ENCODE measurements at regions not wholly inside any gene's neighbourhood (a gene's known extent, or its start where the extent isn't known, plus 50 kb on each side); places are given as distances from the start of the nearest gene placed in this dataset.

- intact Hi-C loops (cut with DNase I), result no loop called here
- no peaks in the 10 kb centered on the region for H3K9me3 ChIP-seq
- no peaks in the 10 kb centered on the region for H3K4me1 ChIP-seq
- no peaks in the 10 kb centered on the region for H3K36me3 ChIP-seq
- TF ChIP-seq CTCF (IDR thresholded peaks at IDR 0.05), result no peak
- no peak for DNase-seq (ENCODE audit: low spot score in 2 of 2)
- H3K4me3 ChIP-seq, result no peak overlapping the region
- no peaks in the 10 kb centered on the region for H3K27me3 ChIP-seq
- no peak overlapping the region for H3K27ac ChIP-seq
Measured at GRCh38 chr17:62193249-62193648, 128.2 kb upstream of the MED13 start.

DNA sequence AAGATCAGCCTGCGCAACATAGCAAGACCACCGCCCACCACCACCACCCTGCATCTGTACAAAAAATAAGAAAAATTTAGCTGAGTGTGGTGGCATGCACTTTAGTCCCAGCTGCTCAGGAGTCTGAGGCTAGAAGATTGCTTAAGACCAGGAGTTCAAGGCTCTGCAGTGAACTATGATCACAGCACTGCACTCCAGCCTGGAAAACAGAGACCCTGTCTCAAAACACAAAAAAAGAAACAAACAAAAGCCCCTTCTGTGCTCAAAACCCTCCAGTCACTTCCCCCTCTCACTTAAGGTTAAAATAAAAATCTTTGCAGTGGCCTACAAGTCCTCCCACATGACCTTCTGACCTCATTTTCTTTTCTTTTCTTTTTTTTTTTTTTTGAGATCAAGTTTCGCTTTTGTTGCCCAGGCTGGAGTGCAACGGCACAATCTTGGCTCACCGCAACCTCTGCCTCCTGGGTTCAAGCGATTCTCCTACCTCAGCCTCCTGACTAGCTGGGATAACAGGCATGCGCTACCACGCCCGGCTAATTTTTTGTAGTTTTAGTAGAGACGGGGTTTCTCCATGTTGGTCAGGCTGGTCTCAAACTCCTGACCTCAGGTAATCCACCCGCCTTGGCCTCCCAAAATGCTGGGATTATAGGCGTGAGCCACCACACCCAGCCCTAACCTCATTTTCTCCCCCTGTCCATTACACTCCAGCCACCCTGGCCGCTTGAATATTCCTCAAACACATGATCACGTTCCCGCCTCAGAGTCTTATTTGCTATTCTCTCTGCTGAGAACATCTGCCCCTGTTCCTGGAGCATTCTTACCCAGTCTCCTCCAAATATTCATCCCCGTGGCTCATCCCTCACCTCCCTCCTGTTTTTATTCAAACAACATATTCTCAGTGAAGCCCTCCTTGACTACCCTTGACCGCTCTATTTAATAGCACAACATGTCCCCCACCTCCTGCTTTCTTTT lies 126.6 kb upstream of the MED13 start:
- H3K36me3 ChIP-seq, result no peaks in the 10 kb centered on the region
- no peak for DNase-seq (ENCODE audit: low spot score in 2 of 2)
- H3K27ac ChIP-seq, result no peak overlapping the region
- TF ChIP-seq CTCF (IDR thresholded peaks at IDR 0.05), result no peak
- intact Hi-C loops (cut with DNase I), result no loop called here
- H3K4me1 ChIP-seq, result no peaks in the 10 kb centered on the region
- no peaks in the 10 kb centered on the region for H3K9me3 ChIP-seq
- no peak overlapping the region for H3K4me3 ChIP-seq
- H3K27me3 ChIP-seq, result no peaks in the 10 kb centered on the region

- intact Hi-C loops (cut with DNase I), result no loop called here
- no peak overlapping the region for H3K27ac ChIP-seq
Measured at GRCh38 chr17:62189377-62189776, 124.3 kb upstream of the MED13 start.

GRCh38 chr17:62188713-62189112 lies 123.6 kb upstream of the MED13 start:
- Histone ChIP-seq H3K4me3 (no peak overlapping the region), H3K27ac (no peak overlapping the region), H3K27me3 (no peaks in the 10 kb centered on the region), H3K9me3 (no peaks in the 10 kb centered on the region), H3K36me3 (no peaks in the 10 kb centered on the region), H3K4me1 (no peaks in the 10 kb centered on the region)
- no peak for TF ChIP-seq CTCF (IDR thresholded peaks at IDR 0.05)
- intact Hi-C loops (cut with DNase I), result no loop called here
- no peak for DNase-seq (ENCODE audit: low spot score in 2 of 2)

More at GRCh38 chr17:62189377-62189776, 124.3 kb upstream of the MED13 start:
- no peak overlapping the region for H3K4me3 ChIP-seq
- H3K36me3 ChIP-seq, result no peaks in the 10 kb centered on the region
- H3K27me3 ChIP-seq, result no peaks in the 10 kb centered on the region
- TF ChIP-seq CTCF (IDR thresholded peaks at IDR 0.05), result no peak
- no peaks in the 10 kb centered on the region for H3K4me1 ChIP-seq
- no peak for DNase-seq (ENCODE audit: low spot score in 2 of 2)
- no peaks in the 10 kb centered on the region for H3K9me3 ChIP-seq

GRCh38 chr17:62187681-62188080 lies 122.6 kb upstream of the MED13 start:
- H3K9me3 ChIP-seq, result no peaks in the 10 kb centered on the region
- TF ChIP-seq CTCF (IDR thresholded peaks at IDR 0.05), result no peak
- H3K4me3 ChIP-seq, result no peak overlapping the region
- intact Hi-C loops (cut with DNase I), result no loop called here
- no peaks in the 10 kb centered on the region for H3K36me3 ChIP-seq
- H3K27ac ChIP-seq, result no peak overlapping the region
- no peaks in the 10 kb centered on the region for H3K27me3 ChIP-seq
- no peaks in the 10 kb centered on the region for H3K4me1 ChIP-seq
- DNase-seq (ENCODE audit: low spot score in 2 of 2), result no peak
